Suppressor macrophage (primary cell): ENCODE measurements at regions not wholly inside any gene's neighbourhood (a gene's known extent, or its start where the extent isn't known, plus 50 kb on each side); places are given as distances from the start of the nearest gene placed in this dataset.
A peak's percentile ranks its signal among the peaks of the same experiment; 100 is the strongest.
"Not testable (repeated sequence)": the region's sequence is repeated elsewhere in the genome, so short reads cannot be mapped to it uniquely, and the experiment has no call there.

ENCODE experiments used
- DNase-seq, 4 experiments: peaks; one replicate each; pipeline ENCODE4 v3.0.0-alpha.2; 2020 to 2022

DNA sequence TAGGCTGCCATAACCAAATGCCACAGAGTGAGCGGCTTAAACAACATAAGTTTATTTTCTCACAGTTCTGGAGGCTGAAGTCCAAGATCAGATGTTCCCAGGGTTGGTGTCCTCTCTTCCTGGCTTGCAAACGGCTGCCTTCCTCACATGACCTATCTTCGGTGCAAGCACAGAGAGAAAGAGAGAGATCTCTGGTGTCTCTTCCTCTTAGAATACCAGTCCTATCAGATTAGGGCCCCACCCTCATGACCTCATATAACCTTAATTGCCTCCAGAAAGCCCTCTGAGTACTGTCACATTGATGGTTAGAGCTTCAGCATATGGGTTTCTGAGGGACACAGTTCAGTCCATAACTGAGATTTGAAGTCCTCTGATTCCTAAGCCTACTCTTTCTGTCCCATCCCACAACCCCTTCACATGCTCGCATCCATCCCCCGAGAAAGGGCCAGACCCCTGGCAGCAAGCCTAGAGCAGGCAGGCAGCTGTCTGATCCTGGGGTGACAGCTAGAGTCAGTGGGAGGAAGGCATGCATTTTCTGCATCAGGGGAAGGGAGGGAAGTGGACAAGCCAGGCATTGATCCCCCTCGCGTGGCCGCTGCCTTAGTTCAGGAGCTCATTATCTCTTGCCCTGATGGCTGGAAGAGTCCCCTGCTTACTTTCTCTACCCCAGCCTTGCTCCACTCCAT is 114.1 kb downstream of the FAR1 start:
- DNase-seq: peak in 3 of 4 experiments; percentile 25 to 33 (median 28)

DNA sequence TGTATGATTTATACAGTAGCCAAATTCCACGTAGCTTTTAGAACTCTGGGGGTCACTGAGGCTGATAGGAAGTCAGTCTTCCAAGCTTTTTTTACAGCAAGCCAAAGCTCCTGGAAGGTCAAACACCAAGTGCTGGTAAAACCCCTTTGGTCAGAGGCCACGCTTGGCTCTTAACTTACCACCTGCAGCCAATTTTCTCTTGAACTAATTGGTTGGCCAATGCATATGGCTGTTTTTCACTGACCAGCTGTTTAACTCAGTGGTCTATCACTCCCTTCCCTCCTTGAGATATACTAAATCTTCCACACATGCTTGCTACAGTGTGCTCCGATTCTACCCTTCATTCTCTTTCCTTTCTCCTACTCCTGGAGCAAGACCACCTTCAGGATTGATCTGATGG is 116.0 kb downstream of the FAR1 start:
- no peak for DNase-seq

DNA sequence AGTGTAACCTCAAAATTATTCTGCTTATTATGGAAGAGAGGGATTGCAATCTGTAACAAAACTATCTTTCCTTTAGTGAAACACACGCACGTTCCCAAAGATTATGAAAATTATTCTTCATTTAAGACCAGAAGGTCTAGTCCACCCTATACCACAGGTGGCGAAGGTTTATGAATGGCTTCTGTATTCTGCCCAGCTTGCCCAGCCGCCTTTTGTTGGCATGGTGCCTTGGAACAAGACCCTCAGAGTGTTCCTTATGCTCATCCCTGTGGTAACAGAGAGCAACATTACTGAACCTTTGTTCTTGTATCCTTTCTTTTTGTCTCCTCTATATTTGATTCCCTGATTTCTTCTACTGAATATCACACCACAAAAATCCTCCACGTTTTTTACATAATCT is 116.4 kb downstream of the FAR1 start:
- DNase-seq: no peak

DNA sequence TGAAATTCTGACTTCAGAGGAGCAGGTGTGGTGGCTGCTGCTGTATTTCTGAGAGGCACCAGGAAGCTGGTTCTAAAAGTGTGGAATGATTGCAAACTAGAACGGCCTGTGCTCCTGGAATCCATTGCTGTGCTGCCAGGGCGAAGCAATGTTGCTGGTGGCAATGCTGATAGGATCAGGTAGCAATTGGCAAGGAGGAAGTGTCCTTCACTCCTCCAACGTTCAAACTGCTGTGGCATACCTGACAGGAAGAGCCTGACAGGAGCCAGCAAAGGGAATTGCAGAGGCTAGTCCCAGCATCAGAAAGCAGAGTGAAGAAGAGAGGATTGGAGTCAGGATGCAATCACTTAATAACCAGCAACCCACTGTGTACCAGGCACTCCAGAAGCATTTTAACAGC is 118.2 kb downstream of the FAR1 start:
- DNase-seq: no peak

DNA sequence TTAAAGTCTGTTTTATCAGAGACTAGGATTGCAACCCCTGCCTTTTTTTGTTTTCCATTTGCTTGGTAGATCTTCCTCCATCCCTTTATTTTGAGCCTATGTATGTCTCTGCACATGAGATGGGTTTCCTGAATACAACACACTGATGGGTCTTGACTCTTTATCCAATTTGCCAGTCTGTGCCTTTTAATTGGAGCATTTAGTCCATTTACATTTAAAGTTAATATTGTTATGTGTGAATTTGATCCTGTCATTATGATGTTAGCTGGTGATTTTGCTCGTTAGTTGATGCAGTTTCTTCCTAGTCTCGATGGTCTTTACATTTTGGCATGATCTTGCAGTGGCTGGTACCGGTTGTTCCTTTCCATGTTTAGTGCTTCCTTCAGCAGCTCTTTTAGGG is 129.1 kb downstream of the FAR1 start:
- DNase-seq: not testable (repeated sequence)

DNA sequence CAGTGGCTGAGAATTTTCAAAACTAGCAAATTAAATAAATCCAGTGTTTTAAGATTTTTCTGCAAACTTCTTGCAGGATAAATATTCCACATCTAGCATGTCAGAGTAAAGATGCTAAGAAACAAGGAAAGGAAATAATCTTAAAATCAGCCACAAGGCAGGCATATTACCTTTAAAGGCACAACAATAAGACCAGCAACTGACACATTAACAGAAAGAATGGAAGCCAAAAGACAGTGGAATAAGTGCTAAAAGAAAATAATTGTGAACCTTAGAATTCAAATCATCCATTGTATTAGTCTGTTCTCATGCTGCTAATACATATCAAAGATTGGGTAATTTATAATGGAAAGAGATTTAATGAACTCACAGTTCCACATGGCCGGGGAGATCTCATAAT is 132.4 kb downstream of the FAR1 start:
- DNase-seq: no peak

DNA sequence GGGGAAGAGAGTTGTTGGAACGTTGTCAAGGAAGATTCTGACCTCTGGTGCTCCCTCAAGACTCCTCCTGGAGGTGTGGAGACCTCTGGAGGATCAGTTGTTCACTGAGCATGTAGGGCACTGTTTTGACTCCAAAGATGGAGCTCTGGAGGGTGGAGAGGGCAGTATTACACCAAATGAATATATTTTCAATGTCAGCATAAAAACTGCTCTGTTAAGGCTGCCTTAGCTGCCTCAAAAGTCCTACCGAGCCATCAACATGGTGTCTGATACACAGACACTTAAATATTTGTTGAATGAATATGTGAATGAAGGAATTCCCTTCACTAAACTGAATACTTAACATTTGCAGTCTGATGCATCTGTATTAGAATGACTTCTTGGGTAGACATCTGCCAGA is 144.2 kb upstream of the SPON1 start:
- no peak for DNase-seq

DNA sequence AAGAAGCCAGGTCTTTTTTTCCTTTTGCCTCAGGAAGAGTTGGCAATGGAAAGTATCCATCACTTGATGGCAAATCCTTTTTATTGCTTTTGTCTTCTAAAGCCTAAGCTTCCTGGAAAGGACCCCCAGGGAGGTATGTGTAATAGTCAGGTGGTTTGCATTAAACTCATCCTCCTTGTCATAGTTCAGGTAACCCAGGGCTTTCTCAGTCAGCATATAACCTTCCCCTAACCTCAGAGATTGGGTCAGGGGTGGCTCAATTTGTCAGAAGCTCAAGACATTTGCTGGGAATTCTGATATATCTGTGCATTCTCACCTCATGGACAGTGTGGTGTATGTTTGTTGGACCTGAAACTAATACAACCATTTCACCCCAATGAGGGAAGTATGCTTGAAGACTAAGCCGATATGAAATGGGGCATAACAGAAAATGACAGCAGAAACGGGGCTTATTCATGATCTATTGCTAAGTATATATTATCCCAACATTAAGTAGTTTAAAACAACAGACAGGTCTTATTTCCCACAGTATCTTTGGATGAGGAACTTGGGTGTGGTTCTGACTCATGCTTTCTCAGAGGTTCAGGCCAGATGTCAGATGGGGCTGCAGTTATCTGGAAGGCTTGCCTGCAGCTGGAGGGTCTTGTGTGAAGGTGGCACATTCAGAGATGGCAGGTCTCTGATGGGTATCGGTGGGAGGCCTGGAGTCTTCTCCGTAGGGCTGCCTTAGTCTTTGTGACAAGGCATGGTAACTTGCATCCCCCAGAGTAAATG is 135.8 kb upstream of the SPON1 start:
- peak in 3 of 4 experiments; percentile 17 to 28 (median 26) for DNase-seq

DNA sequence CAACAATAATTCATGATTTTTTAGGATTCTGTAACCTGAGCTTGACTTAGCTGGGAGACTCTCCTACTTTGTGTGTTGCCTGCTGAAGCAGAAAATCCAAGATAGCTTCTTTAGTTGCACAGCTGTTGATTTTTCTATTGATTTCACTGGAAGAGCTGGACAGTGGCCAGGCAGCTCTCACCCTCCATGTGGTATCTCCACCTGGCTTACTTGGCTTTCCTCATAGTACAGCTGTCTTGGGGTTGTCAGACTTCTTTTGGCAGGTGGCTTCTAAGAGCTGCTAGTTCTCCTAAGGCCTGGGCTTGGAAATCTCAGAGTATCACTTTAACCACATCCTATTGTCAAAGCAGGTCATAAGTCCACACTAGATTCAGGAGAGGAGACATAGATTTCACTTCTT is 130.8 kb upstream of the SPON1 start:
- no peak for DNase-seq

DNA sequence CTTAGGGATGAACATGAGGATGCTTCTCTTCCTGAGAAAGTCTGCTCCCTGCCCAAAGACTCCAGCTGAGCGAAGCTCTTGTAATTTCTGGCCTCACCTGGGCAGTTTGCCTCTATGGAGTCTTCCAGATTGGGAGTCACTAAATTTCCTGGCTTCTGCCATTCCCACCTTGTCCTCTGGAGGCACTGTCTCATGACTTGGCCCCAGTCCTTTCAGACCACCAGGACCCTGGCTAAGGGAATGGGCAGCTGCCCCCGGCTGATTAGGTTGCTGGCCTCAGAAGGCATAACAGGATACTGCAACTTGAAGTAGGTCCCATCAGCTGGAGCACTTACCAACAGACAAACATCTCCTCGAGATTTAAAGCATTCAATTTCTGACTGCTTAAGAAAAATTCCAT is 128.1 kb upstream of the SPON1 start:
- DNase-seq: peak in 1 of 4 experiments; percentile 10

DNA sequence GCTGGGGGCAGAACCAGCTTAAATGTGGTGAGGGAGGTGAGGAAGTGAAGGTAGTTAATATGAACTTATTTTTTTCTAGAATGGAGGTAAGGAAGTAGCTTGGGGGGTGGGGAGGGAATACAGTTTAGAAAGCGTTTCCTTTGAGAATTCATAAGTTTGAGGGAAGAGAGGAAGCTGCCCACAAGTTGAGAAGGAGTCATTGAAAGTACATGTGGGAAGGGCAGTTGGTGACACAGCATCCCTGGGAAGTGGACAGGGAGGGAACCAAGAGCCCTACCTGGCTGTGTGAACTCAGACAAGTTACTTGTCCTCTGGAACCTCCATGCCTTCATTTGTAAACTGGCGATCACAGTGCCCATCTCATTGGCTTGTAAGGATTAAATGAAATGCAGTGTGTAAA is 125.9 kb upstream of the SPON1 start:
- DNase-seq: peak in 1 of 4 experiments; percentile 23

DNA sequence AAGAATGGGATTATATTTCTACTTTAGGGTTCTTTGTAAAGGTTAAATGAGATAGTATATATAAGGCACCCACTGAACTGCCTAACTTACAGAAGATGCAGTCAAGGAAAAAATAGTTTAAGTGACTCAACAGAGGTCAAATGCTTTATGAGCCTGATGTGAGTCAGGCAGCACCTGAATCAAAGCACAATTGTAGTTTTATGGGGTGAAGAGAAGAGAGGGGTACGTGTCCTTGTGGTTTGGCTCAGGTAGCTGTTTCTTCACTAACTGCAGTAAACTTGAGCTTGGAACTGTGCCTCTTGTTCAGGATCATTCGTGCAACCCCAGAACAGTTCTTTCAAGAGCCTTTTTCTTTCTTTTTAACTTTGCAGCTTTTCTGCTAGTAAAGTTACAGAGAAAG is 125.2 kb upstream of the SPON1 start:
- DNase-seq: no peak

DNA sequence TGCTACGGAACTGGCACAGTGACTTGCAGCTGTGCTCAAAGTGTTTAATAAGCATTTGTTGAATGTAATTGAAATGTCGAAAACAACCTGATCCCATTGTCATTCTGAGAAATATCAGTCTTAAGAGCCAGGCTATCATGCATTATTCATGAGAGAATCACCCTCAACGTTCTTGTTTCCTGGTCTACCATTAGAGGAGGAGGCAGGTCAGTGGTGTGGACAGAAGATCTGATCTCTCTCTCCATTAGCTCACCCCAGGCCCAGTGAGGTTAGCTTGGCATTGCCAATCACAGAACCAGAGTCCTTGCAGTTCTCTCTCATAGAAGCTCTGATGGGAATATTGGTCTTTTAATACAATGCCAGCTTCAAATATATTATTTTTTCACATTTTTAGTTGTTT is 121.1 kb upstream of the SPON1 start:
- DNase-seq: no peak

DNA sequence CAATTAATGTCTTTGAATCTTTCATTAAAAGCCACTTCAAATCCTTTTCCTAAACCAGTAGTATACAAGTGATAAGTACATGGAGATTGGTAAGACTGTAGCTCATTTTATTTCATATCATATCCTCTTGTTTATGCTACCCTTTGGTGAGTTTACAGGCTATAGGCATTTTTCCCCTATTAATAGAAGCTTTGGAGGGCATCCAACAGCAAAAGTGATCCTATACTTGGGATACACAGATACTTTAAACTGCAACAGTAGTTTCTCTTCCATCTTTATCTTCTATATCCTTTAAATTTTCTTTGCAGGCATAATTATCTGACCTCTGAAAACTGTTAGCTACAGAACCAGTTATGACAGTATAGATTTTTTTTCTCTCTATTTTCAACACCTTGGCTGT is 114.5 kb upstream of the SPON1 start:
- no peak for DNase-seq

DNA sequence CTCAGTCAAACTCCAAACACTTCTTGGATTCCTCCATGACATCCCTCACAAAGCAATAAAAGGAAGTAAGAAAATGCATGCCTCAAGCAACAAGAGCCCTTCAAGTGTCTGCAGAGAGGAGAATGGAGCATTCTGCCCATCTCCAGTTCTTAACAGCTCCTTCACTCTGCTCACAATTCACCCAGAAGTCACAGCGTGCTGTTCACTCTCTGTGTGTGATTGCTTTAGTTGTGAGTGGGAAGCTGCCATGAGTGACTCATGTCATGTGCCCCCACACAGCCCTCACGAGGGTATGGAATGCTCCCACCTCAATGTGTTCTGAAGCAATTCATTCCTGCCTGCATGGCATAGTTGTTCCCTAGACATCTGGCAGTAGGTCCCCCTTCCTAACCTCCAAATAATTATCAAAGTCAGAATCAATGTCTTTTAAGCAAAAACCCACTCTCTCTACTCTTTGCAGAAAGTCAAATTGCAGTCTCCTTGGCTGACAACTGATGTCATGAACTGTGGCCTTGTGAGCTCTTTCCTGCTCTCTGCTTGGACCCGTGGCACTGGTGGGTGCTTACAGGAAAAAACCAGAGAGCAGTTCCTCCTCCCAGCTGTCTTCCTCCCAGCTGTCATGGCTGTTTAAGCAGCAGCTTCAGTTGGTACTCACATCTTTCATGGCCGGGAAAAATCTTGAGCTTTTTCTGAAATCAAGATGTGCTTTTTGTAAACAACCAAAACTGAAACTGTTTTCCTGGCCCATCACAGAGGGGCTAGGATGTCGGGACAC is 112.1 kb upstream of the SPON1 start:
- DNase-seq: peak; percentile 77 to 86 (median 84)

DNA sequence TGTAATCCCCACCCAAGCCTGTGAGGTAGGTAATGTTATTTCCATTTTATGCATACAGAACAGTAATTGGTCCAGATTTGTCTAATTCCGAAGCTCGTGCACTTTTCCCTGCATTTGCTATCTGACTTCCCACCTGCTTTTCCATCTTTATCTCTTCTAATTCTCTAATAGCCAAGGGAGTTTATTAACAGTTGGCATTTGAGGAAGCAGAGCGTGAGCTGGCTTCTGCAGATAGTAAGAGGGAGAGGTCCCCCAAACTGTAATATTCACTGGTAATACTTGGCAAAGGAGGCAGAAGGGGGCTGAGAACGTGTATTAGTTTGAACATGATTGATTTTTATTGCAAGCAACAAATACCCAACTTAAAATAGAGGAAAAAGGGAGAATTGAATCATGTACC is 110.8 kb upstream of the SPON1 start:
- peak in 1 of 4 experiments; percentile 25 for DNase-seq

DNA sequence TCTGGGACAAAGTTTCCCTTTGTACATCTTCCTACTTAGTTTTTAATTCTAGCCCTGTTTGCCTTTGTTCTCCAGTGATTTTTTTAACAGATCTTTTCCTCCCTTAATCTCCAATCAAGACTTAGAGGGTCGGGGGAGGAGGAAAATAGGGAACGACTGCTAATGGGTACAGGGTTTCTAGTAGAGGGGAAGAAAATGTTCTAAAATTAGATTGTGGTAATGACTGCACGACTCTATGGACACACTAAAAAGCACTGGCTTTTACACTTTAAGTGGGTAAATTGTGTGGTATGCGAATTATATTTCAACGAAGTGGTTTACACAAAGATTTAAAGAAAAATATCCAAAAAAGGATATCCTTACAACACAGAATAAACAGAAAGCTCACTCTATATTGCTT is 110.0 kb upstream of the SPON1 start:
- peak in 3 of 4 experiments; percentile 27 to 57 (median 42) for DNase-seq

DNA sequence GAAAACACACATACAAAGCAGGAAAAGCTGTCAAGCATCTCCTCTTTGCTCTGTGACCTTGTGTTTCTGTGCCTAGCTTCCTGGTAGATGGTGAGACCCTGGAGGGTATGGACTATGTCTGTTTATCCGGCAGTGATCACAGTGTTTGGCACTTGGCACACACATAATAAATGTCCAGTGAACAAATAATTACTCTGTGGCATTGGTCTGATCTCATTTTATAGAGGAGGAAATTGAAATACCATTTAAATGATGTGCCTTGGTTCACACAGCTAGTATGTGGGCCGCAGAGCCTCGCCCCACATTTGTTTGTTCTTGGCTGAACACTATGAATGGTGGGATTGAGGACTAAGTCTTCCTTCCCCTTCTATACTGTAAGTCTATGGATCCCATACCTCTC is 104.7 kb upstream of the SPON1 start:
- DNase-seq: no peak

DNA sequence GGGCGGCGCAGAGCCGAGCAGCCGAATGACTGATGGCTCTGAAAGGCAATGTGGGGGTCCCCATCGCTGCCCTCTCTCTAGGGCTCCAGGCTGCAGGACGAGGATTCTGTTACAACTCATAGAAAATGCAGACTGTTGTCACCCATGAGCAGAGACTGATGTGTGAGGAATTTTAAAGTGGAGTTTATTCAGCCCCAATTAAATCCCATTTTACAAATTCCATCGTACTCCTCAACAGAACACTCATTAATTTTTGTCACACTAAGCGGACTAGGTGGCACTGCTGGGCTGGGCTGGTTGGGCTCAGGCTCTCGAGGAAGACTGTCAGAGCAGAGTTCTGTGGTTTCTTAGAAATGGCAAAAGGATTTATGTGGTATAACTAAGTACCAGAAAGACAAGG is 102.6 kb upstream of the SPON1 start:
- no peak for DNase-seq

DNA sequence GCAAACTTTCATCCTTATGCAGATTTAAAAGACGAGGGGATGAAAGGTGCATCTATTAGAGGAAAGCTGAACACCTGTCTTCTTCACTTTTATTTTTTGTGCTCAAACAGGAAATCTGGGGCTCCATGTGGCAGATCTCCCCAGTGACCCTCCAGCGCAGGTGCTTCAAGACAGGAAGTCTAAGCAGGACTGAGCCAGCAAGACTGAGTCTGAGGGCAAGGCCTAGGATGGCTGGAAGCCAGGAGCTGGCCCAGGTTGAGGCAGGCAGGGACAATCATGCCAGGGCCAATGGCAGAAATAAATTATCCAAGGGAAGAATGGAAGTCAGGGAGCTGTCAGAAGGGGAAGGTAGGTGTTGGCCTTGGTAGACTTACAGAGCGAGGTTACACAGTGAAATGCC is 101.1 kb upstream of the SPON1 start:
- DNase-seq: no peak

DNA sequence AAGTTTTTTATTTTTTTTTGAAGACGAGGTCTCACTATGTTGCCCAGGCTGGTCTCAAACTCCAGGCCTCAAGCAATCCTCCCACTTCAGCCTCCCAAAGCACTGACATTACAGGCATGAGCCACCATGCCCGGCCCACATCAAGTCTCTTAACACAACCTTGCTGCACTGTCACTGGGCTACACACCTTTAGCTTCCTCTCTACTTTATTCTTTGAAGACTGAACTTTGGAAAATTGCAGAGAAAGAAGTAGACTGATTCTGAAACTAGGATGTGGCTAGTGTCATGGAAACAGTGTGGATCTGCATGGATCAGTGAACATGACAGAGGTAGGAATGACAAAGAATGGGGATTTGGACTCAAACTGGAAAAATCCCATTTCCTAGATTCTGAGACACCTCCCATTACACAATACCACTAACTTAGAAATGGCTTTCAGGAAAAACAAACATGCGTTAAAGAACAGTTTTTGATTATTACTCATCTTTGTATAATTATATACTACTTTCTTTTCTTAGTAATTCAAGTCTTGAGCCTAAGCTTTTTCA is 99.6 kb upstream of the SPON1 start:
- no peak for DNase-seq

DNA sequence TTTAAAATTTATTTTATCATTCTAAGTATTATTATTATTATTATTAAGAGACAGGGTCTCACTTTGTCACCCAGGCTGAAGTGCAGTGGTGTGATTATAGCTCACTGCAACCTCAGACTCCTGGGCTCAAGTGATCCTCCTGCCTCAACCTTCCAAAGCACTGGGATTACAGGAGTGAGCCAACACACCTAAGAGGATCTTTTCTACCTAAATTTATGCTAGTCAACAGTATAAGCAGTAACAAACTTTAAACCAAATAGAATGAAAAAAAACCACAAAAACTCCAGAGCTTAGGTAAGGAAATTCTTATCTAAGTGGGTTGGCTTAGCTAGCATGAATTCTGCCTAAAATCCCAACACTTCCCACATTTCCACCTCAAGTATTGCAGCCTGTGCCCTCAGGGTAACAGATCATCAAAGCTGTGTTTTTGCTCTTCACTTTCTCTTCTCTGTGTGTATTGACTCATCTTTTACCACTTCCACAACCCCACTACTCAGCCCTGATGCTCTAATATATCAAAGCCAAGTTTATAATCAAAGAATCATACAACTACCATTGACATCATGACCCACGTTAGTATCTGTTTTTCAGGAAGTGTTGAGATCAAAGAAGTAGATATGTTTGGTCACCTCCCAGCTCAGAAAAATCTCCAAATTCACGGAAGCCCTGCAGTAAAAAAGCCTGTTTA is 93.7 kb upstream of the SPON1 start:
- peak in 3 of 4 experiments; percentile 8 to 51 (median 12) for DNase-seq
